A673 (cell line): ENCODE measurements at regions not wholly inside any gene's neighbourhood (a gene's known extent, or its start where the extent isn't known, plus 50 kb on each side); places are given as distances from the start of the nearest gene placed in this dataset.
A peak's percentile ranks its signal among the peaks of the same experiment; 100 is the strongest.

Experiments used
- BruUV-seq: library from RNA; stranded (reverse); fragments of 400-500 nt; replicated peaks from 2 replicates; lab custom pipeline; 2021; lab: Mats Ljungman, UMichigan
- CTCF ChIA-PET: fragments of 300-600 bp; sonication (Branson Sonifier 250); formaldehyde crosslinking; loops from one replicate; lab custom pipeline; 2022; ENCODE audit warnings: antibody characterized with exemption; lab: Charles Lee
- POLR2A ChIA-PET: fragments of 300-600 bp; sonication (Branson Sonifier 250); formaldehyde crosslinking; loops from one replicate; lab custom pipeline; 2022; ENCODE audit warnings: antibody characterized with exemption; ENCODE audit not compliant: low non-redundant PET; lab: Charles Lee
- DNase-seq: peaks from one replicate; pipeline ENCODE4 v3.0.0-alpha.2; 2015; ENCODE audit warnings: low spot score
- H3K27ac ChIP-seq: fragments of 200-600 bp; sonication (generic); 2 replicates; pipeline ENCODE4 v1.5.1; 2016; ENCODE audit warnings: mixed run types, low read depth, mild to moderate bottlenecking, mixed read lengths, antibody characterized with exemption, low read length; ENCODE audit not compliant: poor library complexity, severe bottlenecking
- H3K27me3 ChIP-seq: fragments of 200-600 bp; sonication (generic); replicated peaks from 2 replicates; pipeline ENCODE4 v1.6.1; 2017; ENCODE audit warnings: mixed run types, low read depth, mild to moderate bottlenecking, mixed read lengths, antibody characterized with exemption, low read length; ENCODE audit not compliant: insufficient read depth, poor library complexity
- H3K36me3 ChIP-seq: fragments of 200-600 bp; sonication (generic); 2 replicates; pipeline ENCODE4 v1.6.1; 2016; ENCODE audit warnings: mixed run types, mild to moderate bottlenecking, mixed read lengths, antibody characterized with exemption, low read length; ENCODE audit not compliant: insufficient read depth, poor library complexity, severe bottlenecking
- H3K4me1 ChIP-seq: fragments of 200-600 bp; sonication (generic); 2 replicates; pipeline ENCODE4 v1.6.1; 2017; ENCODE audit warnings: mixed run types, mild to moderate bottlenecking, mixed read lengths, antibody characterized with exemption, low read length; ENCODE audit not compliant: insufficient read depth, poor library complexity, severe bottlenecking
- H3K4me3 ChIP-seq: fragments of 200-600 bp; sonication (generic); 2 replicates; pipeline ENCODE4 v1.5.1; 2016; ENCODE audit warnings: low read depth, mixed run types, mild to moderate bottlenecking, mixed read lengths, low read length; ENCODE audit not compliant: poor library complexity, severe bottlenecking
- H3K9me3 ChIP-seq: fragments of 200-600 bp; sonication (generic); 2 replicates; pipeline ENCODE4 v1.6.1; 2016; ENCODE audit warnings: mixed run types, low read depth, mild to moderate bottlenecking, mixed read lengths, antibody characterized with exemption, low read length; ENCODE audit not compliant: poor library complexity, severe bottlenecking
- CTCF ChIP-seq: fragments of 300-800, 200-600 bp; sonication (generic); conservative IDR thresholded peaks from 2 replicates; pipeline ENCODE4 v1.5.1; 2017; ENCODE audit warnings: low read depth, mild to moderate bottlenecking, antibody characterized with exemption, low read length, moderate library complexity, mixed read lengths
- EZH2 ChIP-seq: fragments of 200-600 bp; sonication (generic); IDR thresholded peaks from 2 replicates; pipeline ENCODE4 v1.6.1; 2017; ENCODE audit warnings: borderline replicate concordance, low read depth, mild to moderate bottlenecking, mixed read lengths, antibody characterized with exemption, low read length; ENCODE audit not compliant: poor library complexity, severe bottlenecking
- intact Hi-C: fragments of 100-400 bp; cut with micrococcal nuclease; formaldehyde crosslinking; loops from one replicate; pipeline ENCODE4 v1.10.0; 2022; ENCODE audit not compliant: unreplicated experiment

GRCh38 chr5:92711956-92712355, 869.1 kb downstream of the NR2F1-AS1 start:
- H3K9me3 ChIP-seq = no peaks in the 10 kb centered on the region
- CTCF ChIA-PET = no interaction called here
- intact Hi-C loops = no loop called here
- no peaks in the 10 kb centered on the region for H3K4me1 ChIP-seq
- no peaks in the 10 kb centered on the region for H3K36me3 ChIP-seq
- peaks cover 58% of the 10 kb centered on the region for H3K27me3 ChIP-seq
- BruUV-seq = no TSS peak
- no peak for TF ChIP-seq CTCF
- H3K4me3 ChIP-seq = no peak overlapping the region
- POLR2A ChIA-PET = no interaction called here
- no peak overlapping the region for H3K27ac ChIP-seq
- no peak for DNase-seq

- H3K27me3 ChIP-seq = peaks cover 81% of the 10 kb centered on the region
- ChIA-PET CTCF (interaction anchor here (0.7 kb wide), 1 partner anchor 1205 kb away, joined by 4 read pairs; no protein-coding TSS in a partner anchor), POLR2A (interaction anchor here (0.7 kb wide), 1 partner anchor 565 kb away, joined by 3 read pairs; no protein-coding TSS in a partner anchor)
- no TSS peak for BruUV-seq
- no peaks in the 10 kb centered on the region for H3K36me3 ChIP-seq
- no peaks in the 10 kb centered on the region for H3K9me3 ChIP-seq
- no peak overlapping the region for H3K4me3 ChIP-seq
- H3K4me1 ChIP-seq = peaks cover 19% of the 10 kb centered on the region
- no peak overlapping the region for H3K27ac ChIP-seq
- peak; percentile 86 for DNase-seq
- intact Hi-C loops = no loop called here
- TF ChIP-seq CTCF = no peak
- no peak for TF ChIP-seq EZH2
These were observed 876.4 kb downstream of the NR2F1-AS1 start for GRCh38 chr5:92704590-92704989.

- no peak for DNase-seq
- no peaks in the 10 kb centered on the region for H3K36me3 ChIP-seq
- H3K9me3 ChIP-seq = no peaks in the 10 kb centered on the region
- ChIA-PET CTCF (no interaction called here), POLR2A (interaction anchor here (0.7 to 0.8 kb wide), 2 partner anchors 302 to 566 kb away, joined by 3 to 11 read pairs; no protein-coding TSS in a partner anchor)
- H3K27ac ChIP-seq = no peak overlapping the region
- intact Hi-C loops = no loop called here
- no peak overlapping the region for H3K4me3 ChIP-seq
- H3K4me1 ChIP-seq = peaks cover 19% of the 10 kb centered on the region
- H3K27me3 ChIP-seq = peaks cover 82% of the 10 kb centered on the region
- BruUV-seq = no TSS peak
- no peak for TF ChIP-seq EZH2
- TF ChIP-seq CTCF = no peak
These were observed 877.0 kb downstream of the NR2F1-AS1 start for GRCh38 chr5:92703976-92704375.
